CD8-positive, alpha-beta memory T cell (primary cell): ENCODE measurements at regions not wholly inside any gene's neighbourhood (a gene's known extent, or its start where the extent isn't known, plus 50 kb on each side); places are given as distances from the start of the nearest gene placed in this dataset.

Experiments used
- CTCF ChIA-PET: fragments of 350-600 bp; sonication (Branson Sonifier 250); formaldehyde crosslinking; loops from one replicate; lab custom pipeline; 2021; ENCODE audit warnings: antibody characterized with exemption; lab: Charles Lee
- POLR2A ChIA-PET: fragments of 350-600 bp; sonication (Branson Sonifier 250); formaldehyde crosslinking; loops from one replicate; lab custom pipeline; 2021; ENCODE audit warnings: antibody characterized with exemption; lab: Charles Lee
- DNase-seq, 5 donors: peaks; one replicate each; pipeline versions ENCODE4 v3.0.0 to v3.0.0-alpha.2; 2020 to 2022; ENCODE audit warnings: mixed read lengths in 1 of 5
- H3K27ac ChIP-seq: one replicate; pipeline ENCODE4 v1.7.0; 2013; ENCODE audit warnings: low read depth, mild to moderate bottlenecking, low read length, moderate library complexity
- H3K27me3 ChIP-seq: 2 replicates; pipeline ENCODE4 v1.7.0; 2013; ENCODE audit warnings: low read length, mild to moderate bottlenecking; ENCODE audit not compliant: insufficient read depth, poor library complexity, severe bottlenecking
- H3K36me3 ChIP-seq: 2 replicates; pipeline ENCODE4 v1.7.0; 2013; ENCODE audit warnings: mild to moderate bottlenecking, low read length, moderate library complexity; ENCODE audit not compliant: insufficient read depth
- H3K4me1 ChIP-seq: 2 replicates; pipeline ENCODE4 v1.7.0; 2013; ENCODE audit warnings: mild to moderate bottlenecking, low read length, moderate library complexity; ENCODE audit not compliant: insufficient read depth
- H3K4me3 ChIP-seq: 2 replicates; pipeline ENCODE4 v1.7.0; 2013; ENCODE audit warnings: mild to moderate bottlenecking, low read length
- H3K9me3 ChIP-seq: 2 replicates; pipeline ENCODE4 v1.7.0; 2013; ENCODE audit warnings: mild to moderate bottlenecking, low read length
- H3K27ac Mint-ChIP-seq, 8 donors: one replicate each; pipeline ENCODE4 v1.8.0; 2020 to 2021; ENCODE audit warnings: mixed read lengths in 8 of 8, mild to moderate bottlenecking in 6 of 8, inconsistent platforms in 3 of 8, moderate library complexity in 3 of 8
- H3K27me3 Mint-ChIP-seq, 2 donors: one replicate each; pipeline ENCODE4 v1.8.0; 2020 to 2021; ENCODE audit warnings: mixed read lengths in 2 of 2, mild to moderate bottlenecking in 1 of 2, moderate library complexity in 1 of 2
- H3K36me3 Mint-ChIP-seq, 3 donors: one replicate each; pipeline ENCODE4 v1.8.0; 2020 to 2021; ENCODE audit warnings: mixed read lengths in 3 of 3, inconsistent platforms in 1 of 3, mild to moderate bottlenecking in 1 of 3
- H3K4me1 Mint-ChIP-seq, 3 donors: one replicate each; pipeline ENCODE4 v1.8.0; 2020 to 2021; ENCODE audit warnings: mixed read lengths in 3 of 3, inconsistent platforms in 1 of 3, mild to moderate bottlenecking in 1 of 3
- H3K4me3 Mint-ChIP-seq, 7 donors: one replicate each; pipeline ENCODE4 v1.8.0; 2020 to 2021; ENCODE audit warnings: mixed read lengths in 7 of 7, mild to moderate bottlenecking in 6 of 7, moderate library complexity in 4 of 7, inconsistent platforms in 2 of 7
- H3K9me3 Mint-ChIP-seq, 5 donors: one replicate each; pipeline ENCODE4 v1.8.0; 2020 to 2022; ENCODE audit warnings: mixed read lengths in 5 of 5, mild to moderate bottlenecking in 3 of 5, moderate library complexity in 2 of 5, inconsistent platforms in 1 of 5

DNA sequence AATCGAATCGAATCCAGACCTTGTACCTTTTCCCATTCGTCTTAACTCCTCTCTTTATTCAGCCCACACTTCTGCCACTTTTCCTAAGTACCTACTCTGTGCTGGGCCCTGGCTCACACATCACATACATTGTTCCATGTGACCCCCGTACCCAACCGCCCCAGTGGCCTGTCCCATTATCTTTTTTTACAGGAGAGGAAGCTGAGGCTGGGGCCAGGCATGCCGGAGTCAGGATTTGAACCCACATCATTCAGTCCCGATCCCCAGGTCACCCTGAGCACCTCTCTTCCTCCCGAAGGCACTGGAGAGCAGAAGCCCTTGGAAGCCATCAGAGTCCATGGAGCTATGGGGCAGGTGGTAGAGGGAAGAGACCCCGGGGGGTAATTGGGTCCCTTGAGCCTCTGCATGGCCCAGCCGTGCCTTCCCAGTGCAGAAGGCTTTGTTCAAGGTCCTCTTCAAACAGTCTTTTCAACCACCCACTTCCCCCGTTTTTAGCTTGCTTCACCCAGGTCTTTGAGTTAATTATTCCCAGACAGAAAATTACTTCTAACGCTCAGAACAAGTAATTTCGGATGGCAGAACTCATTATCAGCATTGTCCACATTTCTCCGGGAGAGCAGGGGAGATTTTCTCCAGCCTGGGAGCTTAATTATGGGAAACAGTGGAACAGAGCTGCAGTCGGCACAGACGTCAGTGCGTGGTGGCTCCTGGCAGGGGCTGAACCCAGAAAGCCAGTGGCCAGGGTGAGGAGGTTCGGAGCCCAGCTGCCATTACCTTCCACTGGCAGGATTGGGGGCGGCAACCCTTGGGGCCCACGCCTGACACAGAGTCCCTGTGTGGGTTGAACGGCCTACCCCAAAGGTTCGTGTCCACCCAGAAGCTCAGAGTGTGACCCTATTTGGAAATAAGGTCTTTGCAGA, 82.4 kb upstream of the RTL6 start:
- no peaks in the 10 kb centered on the region for H3K36me3 Mint-ChIP-seq
- Histone ChIP-seq H3K4me1 (no peaks in the 10 kb centered on the region), H3K36me3 (no peaks in the 10 kb centered on the region), H3K4me3 (no peak overlapping the region), H3K27ac (no peak overlapping the region), H3K9me3 (no peaks in the 10 kb centered on the region), H3K27me3 (no peaks in the 10 kb centered on the region)
- peaks cover 18 to 34% of the 10 kb centered on the region in 2 donors for H3K27me3 Mint-ChIP-seq
- no peak overlapping the region for H3K27ac Mint-ChIP-seq
- CTCF ChIA-PET, result no interaction called here
- no peak for DNase-seq
- POLR2A ChIA-PET, result no interaction called here
- H3K4me1 Mint-ChIP-seq, result no peaks in the 10 kb centered on the region
- no peak overlapping the region for H3K4me3 Mint-ChIP-seq
- peaks cover 0 to 2% (median 0%) of the 10 kb centered on the region in 5 donors for H3K9me3 Mint-ChIP-seq

DNA sequence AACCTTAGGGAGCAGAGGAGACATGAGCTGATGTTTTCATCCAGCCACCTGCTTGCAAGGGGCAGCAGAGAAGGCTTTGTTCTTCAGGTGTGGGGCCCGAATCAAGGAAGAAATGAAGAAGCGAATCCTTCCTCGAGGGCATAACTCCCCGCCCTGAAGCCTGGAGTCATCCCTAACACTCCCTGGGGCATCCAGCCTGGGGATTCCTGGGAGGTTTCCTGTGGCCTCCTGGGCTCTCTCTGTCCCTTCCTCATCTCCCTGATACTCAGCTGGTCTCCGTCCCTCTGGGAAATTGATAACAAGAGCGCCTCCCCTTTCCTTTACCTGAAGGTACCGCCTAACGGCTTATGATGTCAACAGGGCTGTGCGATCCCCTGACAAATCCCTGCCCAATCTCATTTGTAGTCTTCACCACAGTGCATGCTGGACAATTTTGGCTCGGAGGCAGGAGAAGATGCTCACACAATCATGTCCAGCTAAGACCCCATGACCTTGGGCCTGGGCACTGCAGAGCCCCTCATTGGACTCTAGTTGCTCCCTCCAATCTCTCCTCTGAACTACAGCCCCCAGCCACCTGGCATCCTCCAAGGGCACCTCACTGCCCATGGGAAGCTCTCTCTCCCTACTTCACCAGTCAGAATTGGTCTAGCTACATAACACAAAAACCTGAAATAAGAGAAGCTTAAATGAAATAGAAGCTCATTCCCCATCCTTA, 80.6 kb upstream of the RTL6 start:
- H3K36me3 ChIP-seq, result no peaks in the 10 kb centered on the region
- no peaks in the 10 kb centered on the region for H3K9me3 ChIP-seq
- DNase-seq, result no peak
- no peak overlapping the region for H3K4me3 ChIP-seq
- ChIA-PET POLR2A (no interaction called here), CTCF (interaction anchor here (1.0 kb wide), 1 partner anchor 11 kb away, joined by 3 read pairs; no protein-coding TSS in a partner anchor)
- H3K27me3 ChIP-seq, result no peaks in the 10 kb centered on the region
- H3K9me3 Mint-ChIP-seq, result peaks cover 0 to 2% (median 0%) of the 10 kb centered on the region in 5 donors
- H3K27ac ChIP-seq, result no peak overlapping the region
- no peaks in the 10 kb centered on the region for H3K4me1 Mint-ChIP-seq
- H3K27ac Mint-ChIP-seq, result peak overlapping the region in 1 of 8 donors; percentile 88
- no peak overlapping the region for H3K4me3 Mint-ChIP-seq
- H3K27me3 Mint-ChIP-seq, result peaks cover 13 to 32% of the 10 kb centered on the region in 2 donors
- no peaks in the 10 kb centered on the region for H3K36me3 Mint-ChIP-seq
- H3K4me1 ChIP-seq, result no peaks in the 10 kb centered on the region

DNA sequence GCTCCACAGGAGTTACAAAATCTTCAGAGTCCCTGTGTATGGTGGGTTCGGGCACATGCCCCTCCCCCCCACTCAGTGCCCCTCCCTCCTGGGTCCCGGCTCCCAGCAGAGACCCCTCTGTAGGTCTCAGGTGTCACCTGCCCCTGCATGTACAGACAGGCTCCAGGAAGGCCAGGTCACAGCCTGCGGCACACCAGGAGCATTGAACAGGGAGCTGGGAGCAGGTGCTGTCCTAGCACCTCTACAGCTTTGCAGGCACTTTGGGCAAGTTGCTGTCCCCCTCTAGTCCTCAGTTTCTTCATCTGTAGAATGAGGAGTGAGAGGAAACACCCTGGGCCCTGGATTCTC, 80.1 kb upstream of the RTL6 start:
- no peak overlapping the region for H3K27ac Mint-ChIP-seq
- no peaks in the 10 kb centered on the region for H3K27me3 ChIP-seq

DNA sequence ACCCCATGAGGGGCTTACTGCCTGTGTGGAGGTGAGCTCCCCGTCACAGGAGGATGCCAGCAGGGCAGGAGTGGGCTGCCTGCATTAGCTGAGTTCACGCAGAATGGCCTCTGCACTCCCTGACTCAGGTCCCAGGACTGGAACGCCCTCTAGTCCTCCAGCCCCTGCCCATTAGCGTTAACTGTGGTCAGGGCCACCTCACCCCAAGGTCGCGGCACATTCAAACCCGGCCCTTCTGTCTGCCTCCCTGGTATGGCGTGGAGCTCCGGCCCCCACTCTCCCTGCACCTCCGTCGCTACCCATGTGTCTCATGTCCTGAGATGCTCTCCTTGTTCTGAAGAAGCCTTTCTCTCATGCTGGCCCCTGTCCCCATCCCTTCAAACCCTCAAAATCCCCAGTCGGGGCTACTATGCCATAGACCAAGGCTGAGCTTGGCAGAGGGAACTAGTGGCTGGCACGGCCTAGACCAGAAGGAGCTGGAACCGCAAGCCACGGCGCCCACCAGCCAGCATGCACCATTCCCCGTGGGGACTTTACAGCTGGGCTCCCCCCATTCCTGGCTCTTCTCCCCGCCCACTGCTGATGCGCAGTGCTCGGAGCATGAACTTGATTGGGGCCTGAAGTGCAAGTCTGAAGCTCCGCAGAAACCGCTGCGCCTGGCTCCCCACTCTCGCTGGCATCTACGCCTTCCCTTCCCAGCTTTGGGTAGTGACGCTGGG, 79.5 kb upstream of the RTL6 start:
- Mint-ChIP-seq H3K4me1 (no peaks in the 10 kb centered on the region), H3K36me3 (no peaks in the 10 kb centered on the region), H3K9me3 (peaks cover 0 to 2% (median 0%) of the 10 kb centered on the region in 5 donors), H3K27me3 (peaks cover 7 to 28% of the 10 kb centered on the region in 2 donors), H3K4me3 (no peak overlapping the region), H3K27ac (no peak overlapping the region)
- POLR2A ChIA-PET, result no interaction called here
- H3K27ac ChIP-seq, result no peak overlapping the region
- H3K36me3 ChIP-seq, result no peaks in the 10 kb centered on the region
- CTCF ChIA-PET, result no interaction called here
- no peak for DNase-seq
- no peaks in the 10 kb centered on the region for H3K4me1 ChIP-seq
- no peaks in the 10 kb centered on the region for H3K9me3 ChIP-seq
- H3K4me3 ChIP-seq, result no peak overlapping the region
- no peaks in the 10 kb centered on the region for H3K27me3 ChIP-seq

More for the DNA sequence above, 80.1 kb upstream of the RTL6 start:
- no peak for DNase-seq
- Histone ChIP-seq H3K36me3 (no peaks in the 10 kb centered on the region), H3K4me3 (no peak overlapping the region), H3K4me1 (no peaks in the 10 kb centered on the region), H3K9me3 (no peaks in the 10 kb centered on the region), H3K27ac (no peak overlapping the region)
- Mint-ChIP-seq H3K4me3 (no peak overlapping the region), H3K27me3 (peaks cover 12 to 31% of the 10 kb centered on the region in 2 donors), H3K9me3 (peaks cover 0 to 2% (median 0%) of the 10 kb centered on the region in 5 donors), H3K4me1 (no peaks in the 10 kb centered on the region), H3K36me3 (no peaks in the 10 kb centered on the region)
- POLR2A ChIA-PET, result no interaction called here
- CTCF ChIA-PET, result interaction anchor here (1.0 kb wide), 1 partner anchor 11 kb away, joined by 3 read pairs; no protein-coding TSS in a partner anchor

DNA sequence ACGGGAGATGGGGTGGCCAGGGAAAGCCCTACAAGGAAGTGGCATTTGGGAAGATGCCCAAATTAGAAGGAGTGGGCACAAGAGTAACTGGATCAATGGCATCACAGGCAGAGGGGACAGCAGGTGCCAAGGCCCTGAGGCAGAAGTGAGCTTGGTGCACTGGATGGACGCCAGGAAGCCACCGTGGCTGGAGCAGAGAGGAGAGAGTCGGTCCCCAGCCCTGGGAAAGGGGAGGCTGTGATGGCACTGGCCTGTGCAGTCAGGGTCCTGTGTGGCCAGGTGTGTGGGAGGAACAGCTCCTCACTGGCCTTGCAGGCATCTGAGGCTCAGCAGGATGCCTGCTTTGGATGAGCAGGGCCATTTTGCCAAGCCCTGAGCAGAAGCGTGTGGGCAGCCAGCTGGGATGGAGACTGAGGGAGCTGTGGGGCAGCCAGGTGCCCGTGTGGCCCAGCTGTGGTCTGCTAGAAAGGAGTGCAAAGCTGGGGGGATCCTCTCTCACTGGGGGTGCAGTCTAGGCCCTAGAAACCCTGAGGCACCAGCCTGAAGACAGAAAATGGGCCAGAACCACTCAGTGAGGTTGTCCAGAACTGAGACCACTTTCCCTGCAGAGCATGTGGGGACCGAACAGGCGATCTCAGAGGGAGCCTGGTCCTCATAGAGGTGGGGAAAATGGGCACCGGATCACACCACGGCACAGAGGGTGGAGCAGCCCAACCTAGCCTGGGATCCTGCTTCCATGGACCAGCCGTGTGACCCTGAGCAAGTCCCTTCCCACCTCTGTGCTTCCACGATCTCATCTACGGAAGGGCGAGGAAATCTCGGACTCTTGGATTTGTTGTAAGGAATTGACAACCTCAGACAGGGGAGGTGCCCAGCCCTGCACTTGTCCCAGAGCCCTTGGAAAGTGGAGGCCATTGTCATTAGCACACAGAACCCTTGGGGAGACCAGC, 78.6 kb upstream of the RTL6 start:
- no peaks in the 10 kb centered on the region for H3K4me1 ChIP-seq
- no peaks in the 10 kb centered on the region for H3K36me3 Mint-ChIP-seq
- no peaks in the 10 kb centered on the region for H3K27me3 ChIP-seq
- no peak overlapping the region for H3K4me3 Mint-ChIP-seq
- DNase-seq, result no peak
- H3K9me3 ChIP-seq, result no peaks in the 10 kb centered on the region
- CTCF ChIA-PET, result no interaction called here
- H3K27ac ChIP-seq, result no peak overlapping the region
- peak overlapping the region in 1 of 8 donors; percentile 20 for H3K27ac Mint-ChIP-seq
- H3K9me3 Mint-ChIP-seq, result peaks cover 0 to 2% (median 0%) of the 10 kb centered on the region in 5 donors
- H3K27me3 Mint-ChIP-seq, result peaks cover 5 to 30% of the 10 kb centered on the region in 2 donors
- no peaks in the 10 kb centered on the region for H3K36me3 ChIP-seq
- POLR2A ChIA-PET, result no interaction called here
- no peaks in the 10 kb centered on the region for H3K4me1 Mint-ChIP-seq
- H3K4me3 ChIP-seq, result no peak overlapping the region

DNA sequence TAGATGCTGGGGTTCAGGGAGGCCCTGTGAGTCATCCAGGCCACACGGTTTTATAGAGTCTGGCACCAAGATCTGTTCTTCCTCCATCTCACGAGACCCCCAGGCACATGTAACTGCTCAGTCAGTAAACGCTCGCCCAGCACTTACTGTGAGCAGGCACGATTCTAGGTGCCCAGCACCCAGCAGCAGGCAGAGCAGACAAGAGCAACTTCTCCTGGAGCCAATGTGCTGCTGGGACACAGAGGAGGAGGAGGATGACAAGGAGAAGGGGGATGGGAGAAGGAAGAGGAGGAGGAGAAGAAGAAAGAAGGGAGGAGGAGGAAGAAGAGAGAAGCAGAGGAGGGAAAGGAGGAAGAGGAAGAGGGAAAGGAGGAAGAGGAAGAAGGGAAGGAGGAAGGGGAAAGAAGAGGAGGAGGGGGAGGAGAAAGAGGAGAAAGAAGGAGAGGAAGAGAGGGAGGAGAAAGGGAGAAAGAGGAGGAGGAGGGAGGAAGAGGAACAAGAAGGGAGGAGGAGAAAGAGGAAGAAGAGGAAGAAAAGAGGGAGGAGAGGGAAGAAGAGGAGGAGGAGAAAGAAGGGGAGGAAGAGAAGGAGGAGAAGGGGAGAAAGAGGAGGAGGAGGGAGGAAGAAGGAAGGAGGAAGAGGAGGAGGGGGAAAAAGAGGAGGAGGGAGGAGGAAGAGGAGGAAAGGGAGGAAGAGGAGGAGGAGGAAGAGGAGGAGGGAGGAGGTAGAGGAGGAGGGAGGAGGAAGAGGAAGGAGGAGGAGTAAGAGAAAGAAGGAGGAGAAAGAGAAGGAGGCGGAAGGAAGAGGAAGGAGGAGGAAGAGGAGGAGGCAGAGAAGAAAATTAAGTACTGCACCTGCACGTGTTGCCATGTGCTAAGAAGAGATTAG, 77.6 kb upstream of the RTL6 start:
- peak overlapping the region in 1 of 8 donors; percentile 2 for H3K27ac Mint-ChIP-seq
- H3K9me3 ChIP-seq, result no peaks in the 10 kb centered on the region
- no peaks in the 10 kb centered on the region for H3K27me3 ChIP-seq
- no peak for DNase-seq
- no peaks in the 10 kb centered on the region for H3K36me3 ChIP-seq
- ChIA-PET CTCF (no interaction called here), POLR2A (no interaction called here)
- H3K4me3 Mint-ChIP-seq, result no peak overlapping the region
- peaks cover 6 to 34% of the 10 kb centered on the region in 2 donors for H3K27me3 Mint-ChIP-seq
- H3K36me3 Mint-ChIP-seq, result no peaks in the 10 kb centered on the region
- H3K4me3 ChIP-seq, result no peak overlapping the region
- H3K4me1 Mint-ChIP-seq, result no peaks in the 10 kb centered on the region
- peaks cover 0 to 2% (median 0%) of the 10 kb centered on the region in 5 donors for H3K9me3 Mint-ChIP-seq
- no peak overlapping the region for H3K27ac ChIP-seq
- H3K4me1 ChIP-seq, result no peaks in the 10 kb centered on the region
